GM19035 (cell line): ENCODE measurements at regions not wholly inside any gene's neighbourhood (a gene's known extent, or its start where the extent isn't known, plus 50 kb on each side); places are given as distances from the start of the nearest gene placed in this dataset.

ENCODE experiments used
- ATAC-seq: cut with Tn5 transposase; IDR thresholded peaks from one replicate; pipeline ENCODE4 v1.9.1; 2021; ENCODE audit not compliant: unreplicated experiment

DNA sequence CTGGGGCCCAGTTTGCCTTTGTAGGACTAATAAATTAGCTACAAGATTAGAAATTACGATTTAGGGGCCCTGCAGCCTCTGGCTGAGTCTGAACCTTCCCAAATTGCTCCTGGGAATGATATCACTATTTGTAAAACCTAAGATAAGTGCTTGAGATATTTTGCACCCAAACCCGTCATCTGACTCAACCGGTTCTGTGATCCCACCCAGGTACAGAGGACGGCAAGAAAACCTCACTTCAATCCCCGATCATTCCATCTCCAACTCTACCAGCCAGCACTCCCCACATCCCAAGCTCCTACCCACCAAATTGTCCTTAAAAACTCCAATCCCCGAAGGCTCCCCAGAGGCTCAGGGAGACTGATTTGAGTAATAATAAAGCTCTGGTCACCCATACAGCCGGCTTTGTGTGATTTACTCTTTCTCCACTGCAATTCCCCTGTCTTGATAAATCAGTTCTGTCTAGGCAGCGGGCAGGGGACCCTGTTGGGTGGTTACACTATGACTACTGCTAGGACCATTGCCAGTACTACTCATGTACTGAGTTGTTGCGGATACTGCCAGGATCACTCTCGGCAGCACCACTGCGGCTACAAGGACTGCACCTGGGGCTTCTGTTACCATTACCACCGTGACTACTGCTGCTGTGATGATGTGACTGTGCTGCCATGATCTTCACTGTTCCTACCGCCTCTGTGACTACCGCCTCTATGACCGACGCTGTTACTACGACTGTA is 73.1 kb downstream of the IRF8 start:
- ATAC-seq: no peak

DNA sequence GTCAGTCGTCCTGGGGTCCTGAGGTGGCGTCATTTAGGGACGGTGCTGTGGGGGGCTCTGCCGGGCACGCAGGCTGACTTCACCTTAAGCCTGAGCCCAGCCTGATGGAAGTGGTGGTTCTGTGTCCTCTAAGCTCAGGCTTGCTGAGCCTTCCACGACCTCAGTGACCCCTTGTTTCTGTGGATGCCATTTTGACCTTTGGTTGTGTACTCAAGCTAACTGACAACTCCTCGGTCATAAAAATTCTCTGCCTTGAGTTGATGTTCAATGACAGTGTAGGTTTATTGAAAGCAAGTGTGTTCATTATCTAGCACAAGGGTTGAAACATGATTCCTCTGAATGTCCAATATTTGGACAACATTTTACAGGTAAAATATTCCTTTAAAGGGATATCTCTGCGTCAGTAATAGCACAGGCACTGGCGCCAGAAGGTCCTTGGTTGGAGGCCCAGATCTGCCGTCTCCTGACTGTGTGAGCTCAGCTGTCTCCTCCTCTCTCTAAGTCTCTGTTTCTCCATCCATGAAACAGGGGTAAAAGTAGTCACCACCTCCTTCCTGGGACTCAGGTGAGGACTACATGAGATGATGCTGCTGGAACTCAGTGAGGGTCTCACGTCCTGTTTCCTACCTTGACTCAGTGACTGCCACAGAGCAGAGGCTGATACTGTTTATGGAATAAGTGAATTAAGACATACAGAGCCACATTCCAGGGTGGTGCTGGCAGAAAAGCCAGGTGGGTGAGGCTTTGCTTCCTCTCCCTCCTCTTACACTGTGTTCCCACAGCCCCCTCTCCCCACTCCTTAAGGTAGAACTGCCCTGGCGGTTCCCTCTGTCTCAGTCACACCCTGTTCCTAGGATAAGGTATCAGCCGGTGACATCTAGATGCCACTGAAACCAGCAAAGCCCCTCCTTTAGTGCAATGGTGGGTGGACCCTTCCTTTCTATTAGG is 75.7 kb downstream of the IRF8 start:
- ATAC-seq: no peak

GRCh38 chr16:85975451-85975981 is 76.6 kb downstream of the IRF8 start:
- ATAC-seq: no peak

GRCh38 chr16:85978291-85978775 is 79.4 kb downstream of the IRF8 start:
- ATAC-seq: no peak

GRCh38 chr16:85978976-85979375 is 80.0 kb downstream of the IRF8 start:
- ATAC-seq: no peak

GRCh38 chr16:85979605-85980004 is 80.6 kb downstream of the IRF8 start:
- ATAC-seq: no peak

DNA sequence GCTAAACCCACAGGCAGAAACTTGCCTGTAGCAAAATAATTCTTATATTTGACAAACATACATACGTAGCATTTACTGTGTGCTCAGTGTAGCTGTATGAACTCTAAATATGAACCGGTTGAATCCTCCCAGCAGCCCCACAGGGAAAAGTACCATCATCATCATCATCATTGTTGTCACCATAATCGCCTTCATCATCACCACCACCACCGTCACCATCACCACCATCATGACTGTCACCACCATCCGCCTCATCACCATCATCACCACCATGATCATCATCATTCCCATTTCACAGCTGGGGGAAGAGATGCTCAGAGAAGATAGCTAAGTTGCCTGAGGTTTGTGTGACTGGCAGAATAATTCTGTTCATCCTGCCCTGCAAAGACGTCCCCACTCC is 81.7 kb downstream of the IRF8 start:
- no peak for ATAC-seq

DNA sequence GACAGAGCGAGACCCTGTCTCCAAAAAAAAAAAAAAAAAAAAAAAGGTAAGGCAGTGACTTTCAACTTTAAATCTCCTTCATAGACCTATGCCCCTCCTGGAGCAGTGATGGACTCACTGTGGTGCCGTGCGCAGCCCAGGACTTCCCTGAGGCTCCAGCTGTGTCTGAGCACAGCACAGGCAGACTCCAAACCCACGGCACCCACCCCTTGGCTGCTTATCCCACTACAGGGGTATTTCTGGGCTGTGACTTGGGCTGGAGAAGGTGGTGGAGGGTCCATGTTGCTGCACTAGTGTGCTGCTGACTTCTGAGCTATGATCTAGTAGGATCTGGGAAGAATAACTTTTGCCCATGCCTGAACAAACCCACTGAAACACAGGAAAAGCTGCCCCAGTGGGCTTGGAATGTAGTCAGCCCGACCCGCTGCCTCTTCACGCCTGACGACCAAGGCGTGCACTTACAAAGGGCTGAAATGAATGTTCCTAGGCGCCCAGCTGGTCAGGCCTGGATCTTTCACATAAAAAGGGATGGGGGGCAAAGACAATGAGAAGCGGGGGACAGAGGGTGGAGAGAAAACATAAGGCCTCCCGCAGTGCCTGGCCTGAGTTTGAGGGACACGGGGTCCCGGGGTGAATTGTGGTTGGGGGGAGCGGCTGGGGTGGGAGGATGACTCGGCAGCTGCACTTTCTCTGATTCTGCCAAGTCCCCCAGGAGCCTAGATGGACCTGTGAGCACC is 83.0 kb downstream of the IRF8 start:
- no peak for ATAC-seq

DNA sequence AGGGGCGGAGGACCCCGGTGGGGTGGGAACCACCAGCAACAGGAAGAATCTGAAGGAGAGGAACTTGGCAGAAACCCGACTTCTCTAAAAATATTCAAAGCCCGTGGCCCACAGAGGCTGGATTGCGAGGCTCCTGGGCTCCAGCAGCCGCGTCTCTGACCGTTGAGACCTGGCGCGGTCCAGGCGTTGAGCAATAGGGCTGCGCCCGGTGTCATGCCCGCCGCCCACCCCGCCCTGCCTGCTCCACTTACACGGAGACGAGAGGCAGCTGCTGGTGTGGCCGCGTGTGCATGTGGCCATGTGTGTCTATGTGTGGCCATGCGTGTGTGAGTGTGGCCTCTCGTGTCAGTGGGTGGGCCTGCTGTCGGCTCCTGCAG is 83.6 kb downstream of the IRF8 start:
- no peak for ATAC-seq

GRCh38 chr16:85983064-85983463 is 84.1 kb downstream of the IRF8 start:
- ATAC-seq: no peak

DNA sequence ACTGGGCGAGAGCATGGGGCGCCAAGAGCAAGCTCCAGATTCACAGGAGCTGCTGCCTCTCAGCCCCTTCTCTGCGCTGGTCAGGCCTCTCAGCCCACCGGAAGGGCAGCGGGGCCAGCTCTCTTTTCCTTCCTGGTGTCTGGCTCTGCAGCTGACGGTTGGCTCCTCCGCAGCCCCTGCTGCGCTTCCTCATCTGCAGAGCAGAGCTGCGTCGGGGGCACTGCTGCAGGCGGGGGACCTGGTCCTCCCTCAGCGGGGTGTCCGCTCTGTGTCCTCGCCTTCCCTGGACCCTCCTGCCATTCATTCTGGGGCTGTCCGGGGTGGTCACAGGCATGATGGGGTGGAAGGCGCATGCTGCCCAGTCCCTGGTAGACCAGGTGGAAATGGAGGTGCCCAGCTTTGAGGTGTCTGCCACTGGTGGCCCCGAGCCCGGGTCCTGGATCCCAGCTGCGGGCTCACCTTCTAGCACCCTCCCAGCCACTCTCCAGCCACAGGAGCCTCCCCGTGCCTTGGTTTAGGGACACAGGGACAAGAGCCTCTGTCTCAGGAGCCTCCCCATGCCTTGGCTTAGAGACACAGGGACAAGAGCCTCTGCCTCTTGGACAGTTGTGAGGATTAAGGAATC is 84.8 kb downstream of the IRF8 start:
- ATAC-seq: no peak

DNA sequence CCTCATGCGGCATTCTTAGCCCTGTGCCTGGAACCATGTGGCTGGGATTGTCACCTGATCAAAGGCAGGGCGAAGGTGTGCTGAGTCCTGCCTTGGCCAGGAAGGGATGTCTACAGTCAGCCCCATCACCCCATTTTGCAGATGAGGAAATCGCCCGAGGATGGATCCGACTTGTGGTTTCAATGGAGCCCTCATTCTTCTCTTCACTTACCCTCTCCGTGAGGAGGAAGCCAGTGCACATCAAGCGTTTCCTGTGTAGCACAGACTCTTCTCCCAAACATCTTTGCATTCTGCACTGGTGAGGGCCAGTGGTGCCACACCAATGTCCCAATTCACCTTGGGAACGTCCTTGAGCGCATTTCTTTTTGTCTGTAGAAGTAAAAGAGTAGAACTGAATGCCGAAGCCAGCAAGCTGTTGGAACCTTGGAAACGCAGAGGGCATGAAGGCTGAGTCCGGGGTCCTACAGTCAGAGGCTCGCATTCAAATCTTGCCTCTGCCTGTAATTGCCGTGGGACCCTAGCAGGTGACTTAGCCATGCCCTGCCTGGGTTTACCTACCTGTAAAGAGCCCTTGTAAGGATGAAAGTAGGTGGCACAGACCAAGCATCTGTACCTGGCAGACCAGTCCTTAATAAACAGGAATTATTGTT is 85.4 kb downstream of the IRF8 start:
- no peak for ATAC-seq

DNA sequence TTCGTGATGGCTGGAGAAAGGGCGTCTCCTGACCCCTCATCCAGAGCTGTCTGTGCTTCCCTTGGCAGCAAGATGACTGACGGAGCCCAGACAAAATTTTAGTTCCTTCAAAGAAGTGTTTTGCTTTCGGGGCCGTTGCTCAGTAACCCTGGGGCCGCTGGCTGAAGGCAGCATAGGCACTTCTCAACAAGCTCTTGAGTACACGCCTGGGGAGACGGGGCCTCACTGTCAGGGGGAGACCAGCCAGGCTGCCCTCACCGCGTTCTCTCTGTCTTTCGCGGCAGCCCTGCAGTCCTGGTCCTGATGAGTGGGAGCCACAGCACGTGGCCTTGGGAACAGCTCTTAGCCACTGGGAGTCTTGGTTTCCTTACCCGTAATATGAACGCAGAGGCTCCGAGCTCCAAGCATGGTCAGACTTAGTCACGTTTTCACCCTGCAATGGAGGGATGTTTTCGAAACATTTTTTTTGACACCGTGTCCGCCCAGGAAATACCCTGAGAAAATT is 86.0 kb downstream of the IRF8 start:
- ATAC-seq: no peak

DNA sequence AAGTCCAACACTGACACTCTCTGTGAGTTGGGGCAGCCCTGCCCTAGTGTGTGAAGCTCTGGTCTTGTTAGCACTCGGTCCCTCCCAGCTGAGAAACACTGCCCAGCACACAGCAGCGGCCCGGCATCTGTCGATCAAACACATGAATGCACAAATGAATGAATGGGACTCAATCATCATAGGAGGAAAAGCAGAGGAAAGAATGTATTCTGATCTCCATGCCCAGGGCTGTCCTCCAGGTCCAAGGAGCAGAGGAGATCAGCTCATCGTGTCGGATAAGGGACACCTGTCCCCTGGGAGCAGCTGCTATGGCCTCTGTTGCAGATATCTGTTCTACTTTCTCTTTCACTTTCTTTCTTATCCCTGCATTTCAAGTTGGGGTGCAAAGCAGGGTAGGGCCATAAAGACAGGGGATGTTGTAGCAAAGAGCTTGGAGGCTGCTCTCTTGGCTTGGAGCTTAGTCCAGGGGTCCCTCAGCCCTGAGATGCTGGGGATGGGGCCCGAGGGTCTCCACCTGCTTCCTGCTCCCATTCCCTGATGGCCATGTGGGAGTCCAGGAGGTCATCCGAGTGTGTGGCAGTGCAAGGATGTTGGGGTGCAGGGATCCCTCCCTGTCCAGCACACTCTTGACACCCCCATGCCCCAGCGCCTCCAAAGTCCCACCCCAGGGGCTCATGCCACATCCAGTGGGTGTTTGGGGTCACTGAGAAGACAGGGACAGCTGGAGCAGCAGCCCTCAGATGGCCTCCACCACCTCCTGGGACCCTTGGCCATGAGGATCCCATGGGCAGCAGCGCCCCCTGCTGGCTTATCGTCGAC is 88.2 kb downstream of the IRF8 start:
- no peak for ATAC-seq

DNA sequence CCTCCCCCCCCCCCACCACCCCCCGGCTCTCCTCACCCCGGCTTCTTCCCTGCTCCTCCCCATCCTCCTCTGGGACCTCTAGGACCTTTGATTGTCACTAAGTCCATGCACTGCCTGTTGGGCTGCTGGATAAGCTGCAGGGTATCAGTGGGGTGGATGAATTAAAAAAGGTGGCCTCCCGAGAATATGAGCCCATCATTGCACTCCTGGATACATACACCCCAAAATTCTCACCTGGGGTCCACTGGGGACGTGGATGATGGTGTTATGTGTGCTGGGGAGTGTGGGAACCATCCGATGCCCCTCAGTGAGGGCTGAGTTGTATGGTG is 88.8 kb downstream of the IRF8 start:
- ATAC-seq: no peak

- ATAC-seq: peak; percentile 5
Observed at GRCh38 chr16:85988306-85988705, 89.3 kb downstream of the IRF8 start.

GRCh38 chr16:85988723-85989313 is 89.9 kb downstream of the IRF8 start:
- ATAC-seq: peak; percentile 40

GRCh38 chr16:85989376-85989775 is 90.4 kb downstream of the IRF8 start:
- no peak for ATAC-seq
